ENCODE measurements at regions not wholly inside any gene's neighbourhood (a gene's known extent, or its start where the extent isn't known, plus 50 kb on each side); places are given as distances from the start of the nearest gene placed in this dataset.

DNA sequence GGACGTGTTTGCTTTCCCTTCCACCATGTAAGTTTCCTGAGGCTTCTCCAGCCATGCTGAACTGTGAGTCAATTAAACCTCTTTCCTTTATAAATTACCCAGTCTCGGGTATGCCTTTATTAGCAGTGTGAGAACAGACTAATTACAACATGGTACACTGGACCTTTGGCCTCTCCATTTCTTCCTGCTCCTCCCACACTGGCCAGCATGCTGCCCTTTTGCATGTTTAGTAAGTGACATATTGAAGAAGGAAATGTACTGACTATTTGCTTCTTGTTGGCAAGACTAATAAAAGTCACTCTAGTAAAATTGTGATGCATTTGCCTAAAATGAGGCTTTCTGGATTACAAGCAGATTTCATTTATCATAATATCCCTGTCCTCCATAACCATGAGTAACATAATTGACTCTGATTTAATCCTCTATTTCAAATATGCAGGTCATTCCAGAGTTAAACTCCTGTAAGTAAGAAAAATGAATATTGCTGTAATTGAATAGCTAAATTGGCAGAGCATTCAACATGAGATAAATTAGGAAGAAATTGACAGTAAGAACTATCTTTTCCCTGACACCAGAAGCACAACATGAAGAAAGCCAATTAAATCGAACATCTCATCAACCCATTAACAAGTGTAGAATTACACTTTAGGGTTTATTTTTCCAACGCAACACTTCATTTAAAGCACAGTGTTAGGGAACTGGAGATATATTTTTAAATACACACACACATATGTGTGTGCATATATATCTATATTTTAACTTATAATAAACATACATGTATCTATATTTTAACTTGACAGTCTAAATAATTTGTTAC lies 427.8 kb upstream of the ZP4 start:
- Histone ChIP-seq H3K9me3 (no peaks in the 10 kb centered on the region), H3K4me3 (no peak overlapping the region), H3K4me1 (ENCODE audit: low read depth) (no peaks in the 10 kb centered on the region), H3K36me3 (ENCODE audit: low read depth) (no peaks in the 10 kb centered on the region)
- DNase-seq: no peak
- intact Hi-C loops (cut with DNase I, micrococcal nuclease): no loop called here
- TF ChIP-seq, protein P1, sequence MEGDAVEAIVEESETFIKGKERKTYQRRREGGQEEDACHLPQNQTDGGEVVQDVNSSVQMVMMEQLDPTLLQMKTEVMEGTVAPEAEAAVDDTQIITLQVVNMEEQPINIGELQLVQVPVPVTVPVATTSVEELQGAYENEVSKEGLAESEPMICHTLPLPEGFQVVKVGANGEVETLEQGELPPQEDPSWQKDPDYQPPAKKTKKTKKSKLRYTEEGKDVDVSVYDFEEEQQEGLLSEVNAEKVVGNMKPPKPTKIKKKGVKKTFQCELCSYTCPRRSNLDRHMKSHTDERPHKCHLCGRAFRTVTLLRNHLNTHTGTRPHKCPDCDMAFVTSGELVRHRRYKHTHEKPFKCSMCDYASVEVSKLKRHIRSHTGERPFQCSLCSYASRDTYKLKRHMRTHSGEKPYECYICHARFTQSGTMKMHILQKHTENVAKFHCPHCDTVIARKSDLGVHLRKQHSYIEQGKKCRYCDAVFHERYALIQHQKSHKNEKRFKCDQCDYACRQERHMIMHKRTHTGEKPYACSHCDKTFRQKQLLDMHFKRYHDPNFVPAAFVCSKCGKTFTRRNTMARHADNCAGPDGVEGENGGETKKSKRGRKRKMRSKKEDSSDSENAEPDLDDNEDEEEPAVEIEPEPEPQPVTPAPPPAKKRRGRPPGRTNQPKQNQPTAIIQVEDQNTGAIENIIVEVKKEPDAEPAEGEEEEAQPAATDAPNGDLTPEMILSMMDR (IDR thresholded peaks at IDR 0.05): no peak
- no peak for ATAC-seq

DNA sequence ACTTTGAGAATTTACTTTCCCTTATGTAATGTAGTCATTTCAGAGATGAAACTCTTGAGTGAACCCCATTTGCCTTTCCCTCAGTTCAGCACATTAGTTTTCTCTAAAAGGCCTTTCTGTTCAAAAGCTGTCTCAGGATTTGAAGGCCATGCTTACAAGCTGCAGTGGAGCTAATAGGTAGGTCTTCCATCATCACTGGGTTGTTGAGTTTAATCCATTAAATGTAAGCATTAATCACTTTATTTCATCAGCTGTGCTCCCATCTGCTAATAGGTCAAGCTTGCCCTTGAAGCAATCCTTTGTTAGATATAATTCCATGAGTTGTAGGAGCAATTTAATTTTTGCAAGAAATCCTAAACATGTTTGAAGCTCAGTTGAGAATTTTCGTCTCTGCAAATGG lies 422.2 kb upstream of the ZP4 start:
- Histone ChIP-seq H3K4me3 (no peak overlapping the region), H3K4me1 (ENCODE audit: low read depth) (no peaks in the 10 kb centered on the region), H3K9me3 (no peaks in the 10 kb centered on the region), H3K36me3 (ENCODE audit: low read depth) (no peaks in the 10 kb centered on the region)
- DNase-seq: no peak
- TF ChIP-seq, protein P1 (IDR thresholded peaks at IDR 0.05): no peak
- intact Hi-C loops (cut with DNase I, micrococcal nuclease): no loop called here
- no peak for ATAC-seq

DNA sequence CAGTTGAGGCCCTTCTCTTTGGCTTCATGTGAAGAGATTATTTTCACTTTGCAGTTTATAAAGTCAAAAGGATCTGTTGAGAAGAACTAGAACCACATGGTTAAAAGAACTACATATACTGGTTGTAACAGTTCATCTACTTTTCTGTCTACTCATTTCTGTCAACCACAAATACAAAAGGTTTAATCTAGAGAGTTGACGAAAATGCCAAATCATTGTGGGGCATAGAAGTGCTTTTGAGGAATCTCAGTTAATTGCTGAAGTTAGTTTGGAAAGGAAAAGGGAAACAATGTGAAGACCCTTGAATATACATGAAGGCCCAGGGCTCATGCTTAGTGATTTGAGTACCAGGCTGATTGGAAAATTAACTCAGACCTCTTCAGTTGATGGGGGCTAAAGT lies 415.7 kb upstream of the ZP4 start:
- intact Hi-C loops (cut with DNase I, micrococcal nuclease): no loop called here

DNA sequence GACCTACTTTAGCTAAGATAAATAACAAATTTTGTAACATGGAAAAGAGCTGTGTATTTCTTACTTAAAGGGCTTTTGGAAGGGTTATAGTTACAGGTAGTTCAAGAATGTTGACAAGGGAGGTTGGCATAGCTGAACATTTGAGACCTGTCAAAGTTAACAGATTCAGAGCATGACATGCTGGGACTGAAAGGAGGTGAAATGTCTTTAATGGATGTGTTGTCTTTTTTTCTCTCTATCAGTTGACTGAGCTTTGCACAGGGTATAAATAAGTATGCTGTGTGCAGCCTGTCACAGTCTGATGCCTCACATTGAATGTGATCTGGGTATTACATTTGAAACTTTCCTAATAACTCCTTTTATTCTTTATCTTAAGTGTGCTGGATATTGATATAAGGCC lies 411.9 kb upstream of the ZP4 start:
- ATAC-seq (no peak), DNase-seq (no peak)
- intact Hi-C loops (cut with DNase I, micrococcal nuclease): no loop called here
- H3K36me3 ChIP-seq (ENCODE audit: low read depth): no peaks in the 10 kb centered on the region
- TF ChIP-seq, protein P1 (IDR thresholded peaks at IDR 0.05): no peak
- H3K9me3 ChIP-seq: no peaks in the 10 kb centered on the region
- H3K4me3 ChIP-seq: no peak overlapping the region
- H3K4me1 ChIP-seq (ENCODE audit: low read depth): no peaks in the 10 kb centered on the region

More for the DNA sequence above, 415.7 kb upstream of the ZP4 start:
- TF ChIP-seq, protein P1 (IDR thresholded peaks at IDR 0.05): no peak
- no peaks in the 10 kb centered on the region for H3K36me3 ChIP-seq (ENCODE audit: low read depth)
- no peaks in the 10 kb centered on the region for H3K4me1 ChIP-seq (ENCODE audit: low read depth)
- H3K9me3 ChIP-seq: no peaks in the 10 kb centered on the region
- ATAC-seq: no peak
- DNase-seq: no peak
- H3K4me3 ChIP-seq: no peak overlapping the region

DNA sequence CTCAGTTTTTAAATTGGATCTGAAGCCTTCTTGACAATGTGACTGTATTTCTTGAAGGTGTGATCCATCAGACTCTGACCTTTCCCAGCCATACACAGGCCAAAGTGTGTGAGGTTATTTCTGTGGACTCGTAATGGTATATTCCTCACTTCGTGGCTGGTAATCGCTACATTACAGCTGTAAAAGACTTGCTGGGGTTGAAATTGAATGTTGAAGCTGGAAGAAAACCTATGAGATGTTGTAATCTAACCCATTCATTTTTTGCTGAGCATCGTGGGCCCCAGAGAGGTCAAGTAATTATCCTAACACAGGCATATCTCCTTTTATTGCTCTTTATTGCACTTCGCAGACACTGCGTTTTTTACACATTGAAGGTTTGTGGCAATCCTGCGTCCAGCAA lies 405.6 kb upstream of the ZP4 start:
- DNase-seq (no peak), ATAC-seq (no peak)
- H3K9me3 ChIP-seq: no peaks in the 10 kb centered on the region
- TF ChIP-seq, protein P1 (IDR thresholded peaks at IDR 0.05): no peak
- H3K4me3 ChIP-seq: no peak overlapping the region
- H3K36me3 ChIP-seq (ENCODE audit: low read depth): no peaks in the 10 kb centered on the region
- H3K4me1 ChIP-seq (ENCODE audit: low read depth): no peaks in the 10 kb centered on the region
- intact Hi-C loops (cut with DNase I, micrococcal nuclease): no loop called here

All from mucosa of descending colon (tissue), 3 donors.